T-helper 1 cell (primary cell): ENCODE measurements at regions not wholly inside any gene's neighbourhood (a gene's known extent, or its start where the extent isn't known, plus 50 kb on each side); places are given as distances from the start of the nearest gene placed in this dataset.
"Not testable (repeated sequence)": the region's sequence is repeated elsewhere in the genome, so short reads cannot be mapped to it uniquely, and the experiment has no call there.

Experiments
- DNase-seq, 5 donors: peaks; one replicate each; pipeline ENCODE4 v3.0.0-alpha.2; 2012 to 2020

DNA sequence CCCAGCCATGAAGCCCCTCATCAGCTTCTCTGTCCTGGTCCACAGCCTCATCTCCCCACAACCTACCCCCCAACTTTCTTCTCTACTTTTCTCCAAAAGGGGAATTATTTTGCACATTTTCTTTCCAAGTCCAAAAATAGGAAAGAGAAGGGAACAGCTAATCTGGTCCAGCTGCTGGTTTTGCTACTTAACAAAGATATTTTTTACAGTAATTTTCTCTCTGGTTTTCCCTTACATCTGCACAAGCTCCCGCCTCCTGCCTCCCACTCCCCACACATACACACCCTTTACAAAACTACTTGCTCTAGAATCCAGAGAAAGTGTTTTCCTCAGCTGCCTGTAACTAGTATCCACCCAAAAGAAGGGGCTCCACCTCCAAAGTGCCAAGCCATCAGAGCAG, 177.2 kb downstream of the POLR2M start:
- DNase-seq: no peak

DNA sequence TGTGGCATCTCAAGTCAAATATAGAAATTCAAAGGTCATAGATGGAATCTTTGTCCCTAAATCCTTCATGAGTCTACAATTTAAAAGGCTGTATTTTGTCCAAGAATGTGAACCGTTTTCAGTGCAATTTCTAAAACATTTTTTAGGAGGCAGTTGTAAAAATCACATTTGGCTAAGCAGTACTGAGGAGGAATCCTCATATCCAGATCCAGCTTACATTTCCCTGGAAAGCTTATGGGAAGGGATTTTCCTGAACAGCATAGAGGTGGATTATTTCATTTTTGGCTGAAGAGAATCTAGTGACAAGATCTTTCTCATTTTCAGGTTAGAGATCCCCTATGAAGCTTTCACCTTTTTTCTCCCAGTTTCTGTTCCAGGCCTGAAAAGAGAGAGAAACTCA, 178.4 kb downstream of the POLR2M start:
- no peak for DNase-seq

DNA sequence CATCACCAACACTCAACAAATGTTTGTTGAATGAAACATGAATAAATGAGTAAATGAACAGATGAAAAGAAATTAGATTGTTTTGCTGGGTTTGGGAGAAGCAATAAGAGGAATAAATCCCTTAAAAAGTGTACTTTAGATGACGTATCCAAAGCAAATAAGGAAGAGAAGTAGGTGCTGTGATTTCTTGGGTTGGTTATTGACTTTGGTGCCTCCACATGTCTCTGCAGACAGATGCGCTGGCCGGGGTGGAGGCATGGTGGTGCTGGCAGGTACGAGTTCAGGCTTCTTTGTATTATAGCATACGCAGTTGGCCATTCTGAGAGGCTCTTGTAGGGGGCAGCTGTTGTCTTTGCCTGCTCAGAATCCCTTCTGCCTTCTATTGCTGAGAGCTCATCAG, 178.9 kb downstream of the POLR2M start:
- no peak for DNase-seq

DNA sequence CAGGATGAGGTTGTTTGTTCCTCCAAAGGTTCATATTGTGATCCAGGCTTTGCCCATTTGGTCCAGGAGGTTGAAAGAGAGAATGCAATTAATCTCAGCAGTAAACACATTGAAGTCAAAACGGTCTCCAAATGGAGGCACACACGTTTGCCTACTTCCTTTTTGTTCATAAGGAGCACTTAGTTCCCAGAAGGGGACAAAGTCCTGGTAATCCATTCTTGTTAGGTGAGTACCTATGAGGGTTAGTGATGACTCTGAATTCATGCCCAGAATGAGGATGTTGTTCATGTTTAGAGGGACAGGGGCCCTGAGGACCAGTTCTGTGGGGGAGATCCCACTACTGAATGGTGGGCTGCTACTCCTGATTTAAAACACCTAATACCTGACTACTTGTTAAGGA, 177.7 kb downstream of the ALDH1A2 start:
- DNase-seq: no peak

DNA sequence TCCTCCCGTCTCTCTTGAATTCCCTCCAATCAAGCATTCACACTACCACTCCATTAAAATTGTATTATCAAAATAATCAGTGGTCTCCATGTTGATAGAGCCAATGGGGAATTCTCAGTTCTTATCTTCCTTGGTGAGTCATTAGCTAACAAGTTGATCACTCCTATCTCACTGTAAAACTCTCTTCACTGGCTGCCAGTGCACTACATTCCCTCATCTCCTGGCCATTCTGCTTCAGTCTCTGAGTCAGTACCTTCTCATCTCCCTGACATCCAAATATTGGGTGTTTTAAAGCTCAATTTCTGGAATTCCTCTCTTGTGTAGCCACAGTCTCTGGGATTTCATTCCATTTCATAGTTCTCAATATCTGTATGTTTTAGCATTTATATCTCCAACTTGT, 175.2 kb downstream of the ALDH1A2 start:
- no peak for DNase-seq

DNA sequence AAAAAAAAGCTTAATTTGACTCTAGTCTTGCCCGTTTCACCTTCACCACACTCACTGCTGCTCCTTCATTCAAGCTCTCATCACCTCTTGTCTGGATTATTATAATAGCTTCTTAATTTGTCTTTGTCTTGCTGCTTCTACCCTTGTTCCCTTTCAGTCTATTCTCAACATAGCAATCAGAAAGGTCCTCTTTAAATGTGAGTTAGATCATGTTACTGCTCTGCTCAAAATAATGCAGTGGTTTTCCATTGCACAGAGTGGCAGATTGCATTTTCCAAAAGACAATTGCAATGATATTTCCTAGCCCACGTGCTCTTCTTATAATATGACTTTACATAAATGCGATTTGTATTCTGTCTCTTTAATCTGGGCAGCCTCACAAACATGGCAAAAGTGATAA, 174.6 kb downstream of the ALDH1A2 start:
- DNase-seq: no peak

DNA sequence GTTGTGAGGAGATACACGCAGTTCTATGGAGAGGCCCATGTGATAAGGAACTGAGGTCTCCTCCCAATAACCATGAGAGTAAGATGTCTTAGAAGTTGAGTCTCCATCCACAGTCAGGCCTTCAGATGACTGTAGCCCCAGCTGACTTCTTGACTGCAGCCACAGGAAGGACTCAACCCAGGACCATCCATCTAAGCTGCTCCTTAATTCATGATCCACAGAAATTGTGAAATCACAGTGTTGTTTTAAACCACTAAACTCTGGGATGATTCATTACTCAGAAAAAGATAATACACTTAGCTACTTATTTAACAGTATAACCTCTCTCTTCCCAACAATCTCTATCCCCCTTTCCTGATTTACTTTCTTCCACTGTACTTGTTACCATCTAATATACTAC, 173.3 kb downstream of the ALDH1A2 start:
- no peak for DNase-seq

DNA sequence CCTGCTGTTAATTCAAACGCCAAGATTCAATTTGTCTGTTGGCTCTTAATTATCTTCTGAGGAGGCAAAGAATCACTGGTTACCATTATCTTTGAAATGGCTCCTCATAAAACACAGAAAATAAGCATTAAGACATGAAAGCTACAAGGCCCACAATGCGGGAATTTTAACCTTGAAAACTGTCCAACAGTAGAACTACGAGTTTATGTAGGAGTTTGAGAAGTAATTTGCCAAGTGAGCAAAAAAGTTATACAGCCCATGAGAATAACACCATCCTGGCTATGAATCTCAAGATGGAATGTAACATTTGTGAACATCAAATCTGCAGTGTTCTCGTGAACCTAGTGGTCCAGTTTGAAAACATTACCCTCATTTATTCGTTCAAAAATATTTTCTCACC, 172.5 kb downstream of the ALDH1A2 start:
- DNase-seq: no peak

DNA sequence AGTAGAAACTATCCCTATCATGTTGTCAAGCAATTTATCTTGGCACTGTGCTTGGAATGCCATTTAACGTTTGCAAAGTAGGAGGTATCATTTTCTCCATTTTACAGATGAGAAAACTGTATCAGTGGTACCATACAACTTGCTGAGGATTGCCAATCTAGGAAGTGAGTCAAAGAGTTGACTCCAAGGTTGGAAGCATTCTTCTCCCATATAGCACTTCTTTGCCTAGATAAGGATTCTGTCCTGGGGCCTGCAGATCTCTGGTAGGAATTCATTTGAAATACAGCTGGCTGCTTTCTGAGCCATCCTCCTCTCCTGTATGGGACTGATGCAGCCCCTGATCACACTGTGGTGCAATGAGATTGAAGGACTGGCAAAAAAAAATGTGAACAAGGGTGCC, 170.2 kb downstream of the ALDH1A2 start:
- DNase-seq: no peak

DNA sequence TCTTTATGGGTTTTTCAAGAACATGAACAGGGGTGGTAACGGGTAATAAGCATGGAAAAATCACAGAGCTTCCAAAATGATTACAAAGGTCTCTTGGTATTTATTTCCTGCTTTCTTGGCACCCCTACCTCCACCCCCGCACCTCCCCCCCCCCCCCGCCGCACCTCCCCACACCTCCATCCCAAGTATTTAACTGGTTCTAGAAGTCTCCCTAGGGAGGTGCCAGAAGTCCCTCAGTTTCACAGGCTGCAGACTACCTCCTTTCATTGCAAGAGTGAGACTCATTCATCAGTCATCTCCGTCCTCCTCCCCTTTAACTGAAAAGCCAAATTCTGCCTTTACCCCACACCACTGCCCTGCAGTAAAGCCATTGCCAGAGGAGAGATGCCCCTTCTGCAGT, 169.4 kb downstream of the ALDH1A2 start:
- DNase-seq: no peak

DNA sequence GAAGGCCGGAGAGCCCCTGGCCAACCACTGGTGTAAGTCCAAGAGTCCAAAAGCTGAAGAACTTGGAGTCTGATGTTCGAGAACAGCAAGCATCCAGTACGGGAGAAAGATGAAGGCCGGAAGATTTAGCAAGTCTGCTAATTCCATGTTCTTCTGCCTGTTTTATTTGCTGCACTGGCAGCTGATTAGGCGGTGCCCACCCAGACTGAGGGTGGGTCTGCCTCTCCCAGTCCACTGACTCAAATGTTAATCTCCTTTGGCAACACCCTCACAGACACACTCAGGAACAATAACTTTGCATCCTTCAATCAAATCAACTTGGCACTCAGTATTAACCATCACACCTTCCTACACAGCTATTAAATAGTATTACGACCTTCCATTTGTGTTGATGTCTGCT, 168.6 kb downstream of the ALDH1A2 start:
- DNase-seq: not testable (repeated sequence)

DNA sequence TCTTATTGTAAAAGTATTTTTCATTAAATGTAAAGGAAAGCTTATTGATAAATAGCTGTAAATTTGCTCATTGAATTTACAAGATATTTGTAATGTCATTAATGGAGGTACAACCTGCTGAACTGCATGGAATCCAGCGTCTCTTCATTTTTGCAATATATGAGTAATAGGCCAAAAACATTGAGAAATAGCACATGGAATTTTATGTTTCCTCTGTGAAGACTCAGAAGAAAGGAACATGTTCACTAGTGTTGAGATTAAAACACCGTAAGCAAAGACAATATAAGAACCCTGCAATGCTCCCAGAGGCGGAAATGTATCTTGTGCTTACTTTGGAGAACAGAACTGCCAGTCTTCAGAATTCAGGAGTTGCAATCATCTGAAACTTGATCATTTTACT, 167.6 kb downstream of the ALDH1A2 start:
- no peak for DNase-seq

DNA sequence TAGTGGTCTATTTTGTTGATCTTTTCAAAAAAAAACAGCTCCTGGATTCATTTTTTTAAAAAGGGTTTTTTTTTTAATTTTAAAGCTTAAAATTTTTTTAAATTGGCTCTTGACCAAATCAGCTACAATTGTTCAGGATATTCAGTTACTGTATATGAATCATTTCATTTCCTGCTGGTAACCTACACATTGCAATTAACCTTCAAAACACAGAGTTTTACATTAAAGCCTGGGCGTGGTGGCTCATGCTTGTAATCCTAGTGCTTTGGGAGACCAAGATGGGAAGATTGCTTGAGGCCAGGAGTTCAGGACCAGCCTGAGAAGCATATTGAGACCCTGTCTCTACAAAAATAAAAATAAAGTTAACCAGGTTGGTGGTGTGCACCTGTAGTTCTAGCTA, 163.4 kb downstream of the ALDH1A2 start:
- no peak for DNase-seq
